Inflammatory macrophage (primary cell): ENCODE measurements at regions not wholly inside any gene's neighbourhood (a gene's known extent, or its start where the extent isn't known, plus 50 kb on each side); places are given as distances from the start of the nearest gene placed in this dataset.

Experiments
- DNase-seq, 2 donors: peaks; one replicate each; pipeline ENCODE4 v3.0.0-alpha.2; 2020 to 2022

DNA sequence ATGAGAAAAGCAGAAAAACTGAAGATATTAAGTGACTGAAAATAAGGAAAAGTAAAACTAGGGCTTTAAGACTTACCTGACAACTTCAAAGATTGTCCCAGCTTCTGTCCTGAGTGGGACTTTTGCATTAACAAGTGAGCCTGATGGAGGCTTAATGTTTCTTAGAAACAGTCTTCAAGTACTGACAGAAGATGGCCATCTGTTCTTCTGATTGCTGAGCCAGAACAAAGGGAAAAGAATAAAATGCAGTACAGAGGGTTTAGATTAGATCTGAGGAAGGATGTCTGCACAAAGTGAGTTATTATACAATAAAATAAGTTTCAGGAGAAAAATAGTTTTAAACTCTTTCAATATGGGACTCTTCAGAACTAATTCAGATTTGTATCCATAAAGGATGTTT lies 500.7 kb downstream of the CETN3 start:
- DNase-seq, result no peak

DNA sequence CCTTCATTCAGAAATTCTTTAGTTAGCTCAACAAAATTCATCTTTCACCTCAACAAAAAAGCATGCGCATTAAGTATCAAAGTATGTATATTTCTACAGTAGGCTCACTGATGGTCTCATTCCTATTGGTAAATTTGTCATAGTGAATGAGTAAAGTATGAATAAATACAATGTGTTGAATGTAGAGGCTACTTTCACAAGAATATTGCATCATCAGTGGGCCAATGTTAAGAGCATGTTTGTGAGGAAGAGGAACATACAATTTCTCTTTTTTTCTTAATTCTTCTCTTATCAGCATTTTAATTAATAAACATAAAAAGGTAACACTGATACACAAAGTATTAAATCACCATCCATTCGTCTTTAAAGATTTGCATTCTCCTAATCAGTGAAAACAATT lies 505.1 kb downstream of the CETN3 start:
- DNase-seq, result peak in 1 of 2 donors; percentile 3

DNA sequence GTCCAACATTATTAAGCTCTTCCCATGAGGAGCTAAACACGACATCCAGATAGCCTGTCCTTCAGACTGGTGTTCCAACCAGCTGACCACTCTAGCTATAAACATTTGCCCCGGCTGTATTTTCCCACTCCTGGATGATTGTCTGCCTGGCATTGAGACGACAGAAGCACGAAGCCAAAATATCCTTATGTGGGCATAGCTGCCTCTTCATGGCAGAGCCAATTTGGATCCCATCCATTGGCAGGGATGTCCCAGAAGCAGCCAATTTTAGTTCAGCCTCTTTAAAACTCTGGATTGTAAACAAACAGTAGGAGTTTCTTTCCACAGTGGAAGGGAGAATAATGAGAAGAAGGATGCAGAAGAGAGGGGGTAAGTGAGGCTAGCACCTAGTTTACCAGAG lies 507.6 kb downstream of the CETN3 start:
- DNase-seq, result no peak

DNA sequence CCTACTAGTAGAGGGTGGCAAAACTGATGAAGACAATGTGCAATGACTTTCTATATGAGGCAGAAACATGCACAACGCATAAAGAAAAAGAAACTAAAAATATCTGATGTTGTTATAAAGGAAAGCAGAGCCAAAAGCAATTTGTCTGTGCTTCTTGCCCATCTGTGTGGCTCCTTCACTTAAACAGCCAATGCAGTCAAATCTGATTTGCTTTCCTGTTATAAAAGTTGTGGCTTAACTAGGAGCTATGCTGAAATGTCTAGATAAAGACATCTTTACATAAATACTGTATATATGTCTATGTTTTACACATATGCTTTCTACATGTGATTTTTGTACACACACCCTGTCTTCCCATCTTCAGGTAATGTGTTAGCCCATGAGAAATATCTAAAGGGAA lies 508.2 kb downstream of the CETN3 start:
- DNase-seq, result no peak

DNA sequence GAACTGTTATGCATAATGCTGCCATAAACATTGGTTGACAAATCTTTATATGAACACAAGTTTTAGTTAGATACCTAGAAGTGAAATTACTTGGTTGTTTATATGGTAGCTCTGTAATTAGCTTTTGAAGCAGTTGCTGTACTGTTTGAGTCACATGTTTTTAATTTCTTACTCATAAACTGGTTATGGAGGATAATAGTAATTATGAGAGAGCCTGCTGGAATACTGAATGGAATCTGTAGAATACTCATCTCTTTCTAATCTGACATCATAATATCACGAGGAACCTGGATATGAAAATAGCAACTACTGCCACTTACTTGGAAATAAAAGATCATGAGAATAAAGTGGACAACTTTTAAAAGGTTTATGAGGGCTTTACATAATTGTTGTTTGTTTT lies 509.2 kb downstream of the CETN3 start:
- DNase-seq, result no peak

DNA sequence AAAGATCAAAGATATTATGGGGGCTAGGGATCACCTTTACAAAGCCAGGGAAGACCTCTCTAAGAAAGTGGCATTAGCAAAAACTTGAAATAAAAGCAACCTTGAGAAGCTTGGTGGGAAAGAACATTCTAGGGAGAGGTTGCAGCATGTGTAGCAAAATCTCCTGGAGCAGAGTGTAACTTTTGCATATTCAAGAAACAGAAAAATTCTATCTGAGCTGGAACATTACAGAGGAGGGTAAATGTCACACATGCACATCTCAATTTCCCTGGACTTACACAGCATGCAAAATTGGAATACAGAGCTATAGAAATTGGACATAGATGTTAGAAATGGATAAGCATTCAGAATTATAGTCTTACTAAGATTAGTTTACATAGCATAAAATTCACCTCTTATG lies 510.0 kb downstream of the CETN3 start:
- no peak for DNase-seq

DNA sequence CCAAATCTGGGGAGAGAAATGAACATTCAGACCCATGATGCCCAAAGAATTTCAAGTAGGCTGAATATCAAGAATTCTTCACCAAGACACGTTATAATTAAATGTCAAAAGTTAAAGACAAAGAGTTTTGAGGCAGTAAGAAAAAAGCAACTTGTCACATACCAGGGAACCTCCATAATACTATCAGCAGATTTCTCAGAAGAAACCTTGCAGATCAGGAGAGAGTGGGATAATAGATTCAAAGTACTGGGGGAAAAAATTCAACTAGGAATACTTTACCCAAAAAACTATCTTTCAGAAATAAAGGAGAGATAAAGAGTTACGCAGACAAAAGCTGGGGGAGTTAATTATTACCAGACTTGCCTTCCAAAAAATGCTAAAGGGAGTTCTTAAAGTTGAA lies 516.0 kb downstream of the CETN3 start:
- no peak for DNase-seq

DNA sequence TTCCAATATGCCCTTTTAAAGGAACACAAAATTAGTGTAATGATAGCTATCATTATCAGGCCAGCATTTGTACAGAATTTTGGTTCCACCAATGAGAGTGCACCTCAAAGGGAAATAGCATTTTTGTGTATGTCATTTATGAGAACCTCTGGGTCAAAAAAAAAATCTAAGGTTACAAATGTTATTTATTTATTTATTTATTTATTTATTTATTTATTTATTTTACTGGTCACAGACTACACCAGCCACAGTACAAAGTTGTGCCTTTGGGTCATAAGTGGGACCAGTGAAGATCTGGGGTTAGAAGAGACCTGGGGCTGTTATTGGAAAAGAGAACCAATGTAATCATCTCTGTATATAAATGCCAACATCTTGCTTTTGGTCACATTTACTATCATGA lies 523.9 kb downstream of the CETN3 start:
- no peak for DNase-seq

DNA sequence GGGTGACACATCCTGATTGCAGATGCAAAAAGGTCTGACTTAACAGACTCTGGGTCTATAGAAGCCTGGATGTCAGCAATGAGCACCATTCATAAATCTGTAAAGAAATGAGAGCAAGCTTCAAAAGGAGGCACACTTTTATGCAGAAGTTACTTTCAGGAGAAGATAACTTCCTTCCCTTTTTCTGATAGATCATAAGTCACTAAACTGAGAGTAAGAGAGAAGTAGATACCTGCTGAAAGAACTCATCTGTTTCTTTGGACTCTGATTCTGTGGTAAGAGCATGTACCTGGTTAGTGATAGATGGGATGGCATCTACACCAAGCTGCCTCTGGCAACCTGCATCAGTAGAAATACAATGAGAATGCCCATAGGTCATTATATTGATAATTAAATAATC lies 525.6 kb downstream of the CETN3 start:
- no peak for DNase-seq

DNA sequence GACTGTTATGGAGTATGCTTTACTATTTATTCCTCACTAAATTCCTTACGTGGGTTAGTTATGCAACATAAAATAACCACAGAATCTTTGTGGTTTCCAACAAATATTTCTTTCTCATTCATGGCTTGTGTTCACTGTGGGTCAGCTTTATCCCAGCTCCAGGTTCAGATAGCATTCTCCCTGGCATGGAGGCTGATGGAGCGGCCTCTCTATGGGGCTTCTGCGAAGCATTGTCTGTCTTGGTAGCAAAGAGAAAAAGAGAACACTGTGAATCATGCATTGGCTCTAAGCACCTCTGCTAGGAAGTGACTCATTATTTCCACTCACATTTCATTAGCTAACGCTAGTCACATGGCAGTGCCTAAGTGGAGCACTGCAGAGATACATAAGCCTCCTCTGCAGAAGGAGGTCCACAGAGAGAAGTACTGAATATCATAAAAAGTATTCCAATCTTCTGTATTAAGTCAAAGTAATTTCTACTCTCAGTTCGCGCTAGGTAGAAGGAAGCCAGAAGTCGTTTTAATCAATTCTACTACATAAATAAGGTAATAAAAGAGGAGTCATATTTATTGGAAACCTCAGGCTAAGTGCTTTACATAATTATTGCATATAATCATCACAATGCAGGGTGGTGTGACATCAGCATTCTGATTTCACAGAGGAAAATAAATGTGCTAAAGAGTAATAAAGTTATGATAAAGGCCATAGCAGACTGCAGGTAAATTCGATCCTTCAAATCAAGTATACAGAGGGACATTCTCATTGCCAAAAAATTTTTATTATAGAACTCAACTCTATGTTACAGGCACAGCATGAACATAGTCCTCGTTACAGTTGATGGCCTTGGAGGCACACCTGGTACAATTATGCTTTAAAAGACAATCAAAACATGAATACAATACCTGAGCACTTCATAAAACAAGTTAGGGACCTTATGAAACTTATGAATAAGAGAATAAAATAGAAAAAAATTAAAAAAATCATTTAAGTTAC lies 531.1 kb downstream of the CETN3 start:
- peak in 1 of 2 donors; percentile 4 for DNase-seq

DNA sequence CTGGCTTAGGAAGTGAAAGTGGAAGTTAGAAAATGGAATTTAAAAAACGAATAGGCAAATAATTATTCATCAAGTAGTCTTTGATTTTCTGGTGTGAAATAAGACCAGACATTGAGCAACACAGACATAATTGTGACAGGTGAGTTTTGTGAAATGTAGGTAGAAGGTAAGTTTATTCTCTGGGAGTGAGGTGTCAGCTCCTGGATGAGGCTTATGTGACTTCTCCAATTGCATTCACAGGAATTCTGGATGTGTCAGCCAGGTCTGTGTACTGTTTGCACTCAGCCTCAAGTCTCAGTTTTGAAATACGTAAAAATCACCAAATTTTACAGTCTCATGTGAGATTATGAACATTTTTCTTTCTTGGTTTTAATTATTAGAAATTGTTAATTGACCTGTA lies 537.6 kb downstream of the CETN3 start:
- no peak for DNase-seq

DNA sequence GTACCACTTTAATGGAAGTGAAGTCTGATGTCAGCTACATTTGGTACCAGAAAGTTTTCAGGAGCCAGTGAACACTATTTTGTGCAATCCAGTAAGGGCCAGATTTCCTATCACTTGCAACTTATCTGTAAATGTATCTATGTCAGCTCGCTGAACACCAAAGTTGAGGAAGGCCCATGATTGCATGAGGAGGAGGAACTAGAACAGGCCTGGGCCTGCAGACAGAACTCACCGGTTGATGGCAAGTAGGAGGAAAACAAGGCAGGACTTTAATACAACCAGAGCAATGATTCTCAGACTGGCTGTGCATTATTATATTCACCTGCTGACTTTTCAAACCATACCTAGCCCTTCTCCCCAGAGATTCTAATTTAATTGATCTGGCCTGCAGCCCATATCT lies 540.2 kb downstream of the CETN3 start:
- no peak for DNase-seq

DNA sequence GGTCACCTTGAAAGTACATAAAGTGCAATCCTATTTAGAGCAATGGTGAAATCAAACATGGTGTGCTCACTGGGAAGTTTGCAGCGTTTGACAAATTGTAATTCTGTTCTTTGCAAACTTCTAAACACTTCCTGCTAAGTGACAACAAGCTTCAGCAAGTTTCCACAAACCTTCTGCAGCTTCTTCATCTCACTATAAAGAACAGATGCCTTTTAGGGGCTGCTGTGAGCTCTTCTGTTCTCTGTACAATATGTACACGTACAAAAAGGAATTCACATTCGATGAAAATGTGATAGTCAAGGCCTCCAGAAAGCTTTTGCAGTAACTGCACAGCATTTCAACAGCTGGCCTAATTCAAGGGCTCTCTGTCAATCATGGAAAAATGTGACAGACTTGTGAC lies 543.1 kb downstream of the CETN3 start:
- no peak for DNase-seq

DNA sequence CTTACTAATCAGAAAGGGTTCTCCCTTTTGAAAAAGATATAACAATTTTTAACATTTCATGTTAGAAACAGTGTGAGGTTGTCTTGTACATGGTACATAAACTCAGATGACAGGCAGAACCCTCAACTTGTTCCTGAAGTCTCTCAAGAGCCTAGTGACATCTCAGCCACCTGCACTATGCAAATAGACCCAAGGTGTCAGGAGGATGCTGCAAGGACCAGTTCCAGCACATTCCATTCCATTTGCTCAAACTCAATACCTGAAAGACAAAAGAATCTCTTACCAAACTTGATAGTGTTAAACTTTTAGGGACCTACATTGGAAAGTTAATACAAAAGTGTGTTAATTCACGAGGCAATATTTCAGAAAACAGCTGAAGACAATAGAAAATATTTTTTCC lies 544.6 kb downstream of the CETN3 start:
- DNase-seq, result no peak

DNA sequence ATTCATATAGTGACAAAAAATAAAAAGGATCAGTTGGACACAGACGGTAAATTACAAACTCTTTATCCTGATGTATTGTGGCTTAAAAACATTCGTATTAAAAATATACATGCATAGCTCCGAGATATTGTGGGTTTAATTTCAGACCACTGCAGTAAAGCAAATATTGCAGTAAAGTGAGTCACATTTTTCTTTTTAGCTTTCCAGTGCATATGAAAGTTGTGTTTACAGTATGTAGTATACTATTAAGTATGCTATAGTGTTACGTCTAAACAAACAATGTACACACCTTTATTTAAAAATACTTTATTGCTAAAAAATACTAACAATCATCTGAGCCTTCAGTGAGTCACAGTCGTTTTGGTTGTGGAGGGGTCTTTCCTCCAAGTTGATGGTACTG lies 551.8 kb downstream of the CETN3 start:
- no peak for DNase-seq

DNA sequence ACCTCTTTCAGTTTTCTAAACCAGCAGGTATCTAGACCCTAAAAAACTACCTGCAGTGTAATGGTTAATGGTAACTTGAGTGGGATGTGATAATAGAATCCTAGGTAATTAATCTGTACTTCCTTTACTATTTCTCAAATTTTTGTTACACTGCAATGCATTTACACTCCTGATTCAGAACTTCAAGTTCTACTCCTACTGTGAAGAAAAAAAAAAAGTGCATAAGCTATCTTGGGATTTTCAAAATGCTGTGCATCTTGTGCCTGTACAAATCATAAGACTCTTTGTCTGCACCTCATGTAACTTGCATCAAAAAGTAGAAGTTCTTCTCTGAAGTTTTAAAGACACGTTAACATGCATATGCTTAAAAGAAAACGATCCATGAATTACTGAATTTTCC lies 554.1 kb downstream of the CETN3 start:
- DNase-seq, result no peak

DNA sequence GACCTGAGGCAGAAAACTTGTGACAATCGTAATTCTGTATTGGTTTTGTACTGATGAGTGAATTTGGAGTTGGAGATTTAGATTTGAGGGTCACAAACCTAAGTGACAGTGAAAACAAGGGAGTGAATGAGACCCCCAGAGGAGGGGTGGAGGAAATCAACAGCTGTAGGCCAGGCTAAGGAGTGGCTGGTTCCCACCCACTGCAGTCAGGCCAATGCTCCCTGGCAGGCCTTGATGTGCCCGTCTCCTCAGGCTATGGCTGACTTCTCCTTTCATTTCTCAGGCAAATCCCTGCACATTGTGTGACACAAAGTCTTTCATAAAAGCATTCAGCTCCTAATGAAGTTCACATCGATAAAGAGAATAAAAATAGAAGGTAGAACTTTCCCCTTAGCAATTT lies 557.6 kb downstream of the CETN3 start:
- no peak for DNase-seq

DNA sequence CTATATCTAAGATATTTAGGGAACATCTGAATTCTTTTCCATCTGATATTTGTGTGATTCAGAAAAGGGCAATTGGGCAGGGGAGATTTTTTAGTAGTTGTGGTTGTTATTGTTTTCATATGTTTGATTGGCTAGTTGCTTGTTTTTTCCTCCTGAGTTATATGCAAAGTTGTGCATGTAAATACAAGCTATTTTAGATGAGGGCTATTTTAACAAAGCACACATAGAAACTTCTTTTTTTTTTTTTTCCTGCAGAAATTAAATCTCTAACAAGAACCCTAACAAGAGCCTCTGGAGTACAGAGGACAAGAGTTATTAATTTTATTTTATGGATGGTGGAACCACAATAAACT lies 559.1 kb downstream of the CETN3 start:
- no peak for DNase-seq

DNA sequence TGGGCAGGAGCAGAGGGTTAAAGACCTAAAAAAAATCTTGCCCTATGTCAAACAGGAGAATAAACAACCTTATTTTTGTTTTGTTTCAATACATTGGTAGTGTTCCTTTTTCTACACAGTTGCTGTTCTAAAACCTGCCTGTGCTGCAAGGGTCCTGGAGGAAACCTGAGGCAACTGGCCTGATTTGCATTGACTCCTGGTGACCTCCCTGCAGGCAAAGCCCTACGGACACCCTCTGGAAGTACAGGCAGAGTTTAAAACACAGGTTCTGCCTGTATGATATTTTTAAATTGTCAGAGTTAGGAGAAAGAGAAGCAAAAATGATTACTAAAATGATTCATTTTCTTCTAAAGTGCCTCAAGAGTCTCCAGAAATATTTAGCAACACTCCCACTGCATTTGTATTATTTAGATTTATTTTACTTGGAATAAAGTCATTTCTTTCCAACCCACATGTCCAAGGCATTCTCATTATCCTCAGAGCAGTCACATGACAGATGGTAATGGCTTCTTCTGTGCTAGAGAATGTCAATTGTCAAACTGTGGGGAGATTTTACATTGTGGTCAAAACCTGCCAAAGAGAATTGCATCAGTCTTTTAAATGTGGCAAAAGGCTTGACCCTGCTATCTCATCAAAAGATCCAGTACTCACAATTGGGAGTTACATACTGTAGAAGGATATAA lies 559.6 kb downstream of the CETN3 start:
- DNase-seq, result no peak

DNA sequence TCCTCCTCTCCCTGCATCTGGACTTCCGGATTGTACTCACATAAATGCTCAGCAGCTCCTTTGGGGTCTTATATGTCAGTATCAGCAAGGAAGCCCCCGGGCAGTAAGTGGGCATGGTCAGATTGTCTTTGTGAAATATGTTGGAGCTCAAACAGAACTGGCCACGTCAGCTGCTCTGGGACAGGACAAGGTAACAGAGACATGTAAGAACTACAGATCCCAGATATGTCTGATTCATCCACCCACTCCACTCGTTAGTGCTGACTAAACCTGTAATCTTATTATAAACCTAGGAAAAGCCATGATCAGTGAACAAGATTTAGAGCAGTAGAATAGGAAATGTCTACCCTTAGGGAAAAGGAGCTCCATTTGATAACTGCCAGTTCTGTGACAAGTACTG lies 561.8 kb downstream of the CETN3 start:
- DNase-seq, result no peak

DNA sequence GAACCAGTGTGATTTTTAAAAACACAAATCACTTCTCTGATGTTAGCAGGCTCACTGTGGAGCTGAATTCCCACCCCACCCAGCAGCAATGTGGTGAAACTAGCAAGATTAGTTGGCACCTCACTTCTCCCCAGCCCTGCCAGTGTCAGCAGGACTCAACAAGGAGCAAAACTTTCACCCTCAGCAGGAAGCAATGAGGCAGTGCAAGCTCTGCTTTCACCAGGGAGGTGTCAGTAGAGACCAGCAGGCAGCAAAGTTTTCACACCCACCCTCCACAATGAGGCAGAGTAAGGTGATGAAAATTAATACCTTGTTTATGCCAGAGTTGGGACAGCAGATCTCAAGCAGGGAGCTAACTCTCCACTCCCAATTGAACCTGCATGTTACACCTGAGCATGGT lies 565.0 kb downstream of the CETN3 start:
- DNase-seq, result no peak

DNA sequence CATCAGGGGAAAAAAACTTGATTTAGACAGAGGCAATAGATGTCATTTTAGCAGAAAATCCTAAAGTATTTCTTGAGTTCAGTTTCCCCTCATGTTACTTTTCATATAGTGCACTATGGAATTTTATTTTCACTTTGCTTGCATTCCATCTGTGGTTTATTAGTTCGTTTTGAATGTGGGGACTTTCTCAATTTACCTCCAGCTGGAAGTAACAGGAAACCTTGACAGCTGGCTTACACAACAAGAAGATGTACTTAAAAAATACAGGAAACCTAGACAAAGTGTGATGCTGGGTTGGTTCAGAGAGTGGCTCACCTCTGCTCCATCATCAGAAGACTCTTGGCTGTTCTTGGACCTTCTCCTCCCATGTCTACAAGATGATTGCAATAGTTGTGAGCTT lies 567.0 kb downstream of the CETN3 start:
- DNase-seq, result no peak

DNA sequence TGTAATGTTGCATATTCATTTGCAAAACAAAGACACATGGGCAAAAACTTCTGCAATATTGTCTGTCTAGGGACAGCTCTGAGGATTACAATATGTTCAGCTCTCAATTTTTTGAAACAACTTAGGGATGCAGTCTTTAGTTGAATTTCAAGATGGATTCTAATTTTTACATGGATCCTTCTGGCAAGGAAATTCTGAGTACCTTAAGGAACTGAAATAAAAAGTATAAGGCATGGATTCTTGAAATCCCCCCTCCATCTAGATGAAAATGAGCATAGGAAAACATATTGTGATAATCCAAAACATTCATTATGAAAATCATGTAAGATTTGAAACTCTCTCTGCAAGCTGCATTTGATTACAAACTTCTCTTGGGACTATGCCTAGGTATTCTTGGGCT lies 568.6 kb downstream of the CETN3 start:
- DNase-seq, result no peak

DNA sequence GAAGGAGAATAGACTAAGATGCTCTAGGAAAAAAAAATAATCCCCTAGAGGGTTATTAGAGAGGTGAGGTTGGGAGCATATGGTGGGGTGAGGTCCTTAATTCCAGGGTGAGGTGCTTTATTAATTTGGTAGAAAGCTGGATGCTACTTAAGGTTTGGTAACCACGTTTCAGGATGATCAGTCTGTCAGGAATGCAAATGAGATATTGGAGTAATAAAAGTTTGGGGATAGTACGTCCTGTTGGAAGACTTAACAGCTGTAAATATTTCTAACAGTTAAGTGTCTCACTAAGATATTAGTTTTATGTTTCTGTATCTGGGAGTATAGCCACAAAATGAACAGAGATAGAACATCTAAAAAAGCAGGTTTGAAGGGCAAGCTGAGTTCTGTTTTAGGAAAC lies 578.9 kb downstream of the CETN3 start:
- no peak for DNase-seq
